ENCODE measurements at regions not wholly inside any gene's neighbourhood (a gene's known extent, or its start where the extent isn't known, plus 50 kb on each side); places are given as distances from the start of the nearest gene placed in this dataset.

DNA sequence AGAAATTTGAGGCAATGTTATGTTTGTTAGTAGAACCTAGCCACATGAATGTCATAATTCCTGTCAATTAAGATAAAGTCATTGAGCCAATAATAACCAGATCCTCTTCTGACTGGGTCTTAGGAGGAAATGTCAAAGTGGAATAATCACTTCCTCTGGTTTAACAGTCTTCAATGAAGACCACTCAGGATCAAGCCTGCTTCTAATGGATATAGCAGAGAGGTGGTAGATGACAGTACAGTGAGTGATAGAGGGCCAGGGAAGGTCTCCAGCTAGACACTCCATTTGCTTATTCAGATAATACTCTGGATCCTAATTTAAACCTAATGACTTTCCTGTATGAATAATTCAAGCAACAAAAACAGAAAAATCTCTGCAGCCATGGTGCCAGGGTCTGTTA lies 474.2 kb downstream of the DNAH5 start:
- H3K36me3 ChIP-seq (ENCODE audit: insufficient read depth, low read length): no peaks in the 10 kb centered on the region
- no peak overlapping the region for H3K4me3 ChIP-seq (ENCODE audit: low read depth in 1 of 2, low read length in 2 of 2)
- TF ChIP-seq, protein P1, sequence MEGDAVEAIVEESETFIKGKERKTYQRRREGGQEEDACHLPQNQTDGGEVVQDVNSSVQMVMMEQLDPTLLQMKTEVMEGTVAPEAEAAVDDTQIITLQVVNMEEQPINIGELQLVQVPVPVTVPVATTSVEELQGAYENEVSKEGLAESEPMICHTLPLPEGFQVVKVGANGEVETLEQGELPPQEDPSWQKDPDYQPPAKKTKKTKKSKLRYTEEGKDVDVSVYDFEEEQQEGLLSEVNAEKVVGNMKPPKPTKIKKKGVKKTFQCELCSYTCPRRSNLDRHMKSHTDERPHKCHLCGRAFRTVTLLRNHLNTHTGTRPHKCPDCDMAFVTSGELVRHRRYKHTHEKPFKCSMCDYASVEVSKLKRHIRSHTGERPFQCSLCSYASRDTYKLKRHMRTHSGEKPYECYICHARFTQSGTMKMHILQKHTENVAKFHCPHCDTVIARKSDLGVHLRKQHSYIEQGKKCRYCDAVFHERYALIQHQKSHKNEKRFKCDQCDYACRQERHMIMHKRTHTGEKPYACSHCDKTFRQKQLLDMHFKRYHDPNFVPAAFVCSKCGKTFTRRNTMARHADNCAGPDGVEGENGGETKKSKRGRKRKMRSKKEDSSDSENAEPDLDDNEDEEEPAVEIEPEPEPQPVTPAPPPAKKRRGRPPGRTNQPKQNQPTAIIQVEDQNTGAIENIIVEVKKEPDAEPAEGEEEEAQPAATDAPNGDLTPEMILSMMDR (IDR thresholded peaks at IDR 0.05; ENCODE audit: borderline replicate concordance, extremely low read depth, low read length, poor library complexity, severe bottlenecking): no peak
- TF ChIP-seq EZH2 (IDR thresholded peaks at IDR 0.05; ENCODE audit: borderline replicate concordance, low read depth, low read length, severe bottlenecking): no peak
- no peak for DNase-seq
- H3K9me3 ChIP-seq (ENCODE audit: insufficient read depth, low read length, severe bottlenecking): no peaks in the 10 kb centered on the region
- H2AFZ ChIP-seq (ENCODE audit: low read depth, low read length): no peak overlapping the region
- H3K4me2 ChIP-seq (ENCODE audit: insufficient read depth, low read length): no peak overlapping the region
- H3K79me2 ChIP-seq (ENCODE audit: insufficient read depth, low read length): no peaks in the 10 kb centered on the region
- H4K20me1 ChIP-seq (ENCODE audit: insufficient read depth, low read length): no peaks in the 10 kb centered on the region
- no peak overlapping the region for H3K27ac ChIP-seq (ENCODE audit: low read length)
- H3K4me1 ChIP-seq (ENCODE audit: insufficient read depth, low read length): no peaks in the 10 kb centered on the region
- no peak for ATAC-seq (ENCODE audit: insufficient read depth, low read depth)
- no peak overlapping the region for H3K9ac ChIP-seq (ENCODE audit: low read depth, low read length)
- H3K27me3 ChIP-seq (ENCODE audit: insufficient read depth, low read length, poor library complexity): no peaks in the 10 kb centered on the region

DNA sequence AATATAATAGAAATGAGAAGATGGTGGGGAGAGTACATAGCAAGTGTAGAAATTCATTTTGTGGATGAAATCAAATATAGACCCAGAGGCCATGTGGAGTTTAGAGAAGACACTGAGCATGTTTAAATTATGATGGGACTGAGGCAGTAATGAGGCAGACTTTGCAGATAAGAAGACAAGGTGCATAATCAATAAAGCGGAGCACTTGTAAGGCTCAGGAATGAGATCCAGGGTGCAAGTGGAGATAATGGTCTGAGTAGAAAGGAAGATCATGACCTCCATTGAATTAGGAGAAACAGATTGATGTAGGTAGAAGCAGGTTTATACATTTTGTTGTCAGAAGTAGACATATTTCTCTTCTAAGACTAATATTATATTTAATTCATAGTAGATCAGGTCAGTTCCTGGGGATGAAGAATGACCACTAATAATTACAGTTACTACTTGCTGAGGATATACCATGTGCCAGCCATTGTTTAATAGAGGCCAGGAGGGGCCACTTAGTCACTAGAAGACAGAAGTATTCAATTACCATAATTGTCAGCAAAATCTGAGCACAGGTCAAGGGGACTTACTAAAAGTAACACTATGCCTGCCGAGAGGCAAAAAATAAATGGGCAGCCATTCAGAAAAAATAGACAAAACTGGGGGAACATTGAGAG lies 479.8 kb downstream of the DNAH5 start:
- H3K9ac ChIP-seq (ENCODE audit: low read depth, low read length): no peak overlapping the region
- DNase-seq: no peak
- H2AFZ ChIP-seq (ENCODE audit: low read depth, low read length): no peak overlapping the region
- no peaks in the 10 kb centered on the region for H4K20me1 ChIP-seq (ENCODE audit: insufficient read depth, low read length)
- TF ChIP-seq, protein P1 (IDR thresholded peaks at IDR 0.05; ENCODE audit: borderline replicate concordance, extremely low read depth, low read length, poor library complexity, severe bottlenecking): no peak
- TF ChIP-seq EZH2 (IDR thresholded peaks at IDR 0.05; ENCODE audit: borderline replicate concordance, low read depth, low read length, severe bottlenecking): no peak
- H3K36me3 ChIP-seq (ENCODE audit: insufficient read depth, low read length): no peaks in the 10 kb centered on the region
- no peak for ATAC-seq (ENCODE audit: insufficient read depth, low read depth)
- H3K27ac ChIP-seq (ENCODE audit: low read length): no peak overlapping the region
- H3K9me3 ChIP-seq (ENCODE audit: insufficient read depth, low read length, severe bottlenecking): no peaks in the 10 kb centered on the region
- H3K4me1 ChIP-seq (ENCODE audit: insufficient read depth, low read length): no peaks in the 10 kb centered on the region
- H3K4me2 ChIP-seq (ENCODE audit: insufficient read depth, low read length): no peak overlapping the region
- H3K79me2 ChIP-seq (ENCODE audit: insufficient read depth, low read length): no peaks in the 10 kb centered on the region
- H3K27me3 ChIP-seq (ENCODE audit: insufficient read depth, low read length, poor library complexity): no peaks in the 10 kb centered on the region
- H3K4me3 ChIP-seq (ENCODE audit: low read depth in 1 of 2, low read length in 2 of 2): no peak overlapping the region

DNA sequence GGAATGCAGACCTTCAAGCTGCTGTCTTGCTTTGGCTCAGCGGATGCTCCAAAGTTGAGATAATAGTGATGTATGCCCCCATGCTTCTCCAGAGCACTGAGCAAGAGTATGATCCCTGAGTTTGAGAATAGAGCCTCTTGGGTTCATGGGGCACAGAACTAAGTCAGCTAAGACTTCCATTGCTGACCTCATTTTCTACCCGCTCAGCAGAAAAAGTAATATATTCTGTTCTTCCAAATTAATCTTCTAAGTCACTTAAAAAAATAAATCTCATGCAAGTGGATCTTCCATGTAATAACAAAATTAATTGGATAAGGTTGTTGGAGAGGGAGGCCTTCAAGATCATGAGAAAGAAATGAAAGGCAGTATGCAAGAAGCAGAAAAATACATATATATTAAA lies 483.9 kb downstream of the DNAH5 start:
- Histone ChIP-seq H2AFZ (ENCODE audit: low read depth, low read length) (no peak overlapping the region), H3K27ac (ENCODE audit: low read length) (no peak overlapping the region), H3K9me3 (ENCODE audit: insufficient read depth, low read length, severe bottlenecking) (no peaks in the 10 kb centered on the region), H3K4me2 (ENCODE audit: insufficient read depth, low read length) (no peak overlapping the region), H3K79me2 (ENCODE audit: insufficient read depth, low read length) (no peaks in the 10 kb centered on the region), H3K4me1 (ENCODE audit: insufficient read depth, low read length) (no peaks in the 10 kb centered on the region), H3K27me3 (ENCODE audit: insufficient read depth, low read length, poor library complexity) (no peaks in the 10 kb centered on the region), H3K36me3 (ENCODE audit: insufficient read depth, low read length) (no peaks in the 10 kb centered on the region), H3K9ac (ENCODE audit: low read depth, low read length) (no peak overlapping the region), H4K20me1 (ENCODE audit: insufficient read depth, low read length) (no peaks in the 10 kb centered on the region), H3K4me3 (ENCODE audit: low read depth in 1 of 2, low read length in 2 of 2) (no peak overlapping the region)
- no peak for TF ChIP-seq EZH2 (IDR thresholded peaks at IDR 0.05; ENCODE audit: borderline replicate concordance, low read depth, low read length, severe bottlenecking)
- TF ChIP-seq, protein P1 (IDR thresholded peaks at IDR 0.05; ENCODE audit: borderline replicate concordance, extremely low read depth, low read length, poor library complexity, severe bottlenecking): no peak
- no peak for DNase-seq
- no peak for ATAC-seq (ENCODE audit: insufficient read depth, low read depth)
